ENCODE measurements at regions not wholly inside any gene's neighbourhood (a gene's known extent, or its start where the extent isn't known, plus 50 kb on each side); places are given as distances from the start of the nearest gene placed in this dataset.

- Histone ChIP-seq H3K9me3 (ENCODE audit: control insufficient read depth in 3 of 3, low read length in 3 of 3) (no peaks in the 10 kb centered on the region), H3K9ac (ENCODE audit: low read depth in 1 of 3, low read length in 3 of 3) (no peak overlapping the region), H3K4me3 (ENCODE audit: low read length in 3 of 3) (no peak overlapping the region), H3K36me3 (ENCODE audit: control insufficient read depth in 3 of 3, insufficient read depth in 3 of 3, low read length in 3 of 3) (no peaks in the 10 kb centered on the region), H3K27me3 (ENCODE audit: control insufficient read depth in 3 of 3, insufficient read depth in 3 of 3, low read length in 3 of 3) (no peaks in the 10 kb centered on the region), H3K4me1 (ENCODE audit: control insufficient read depth in 3 of 3, insufficient read depth in 3 of 3, low read length in 3 of 3) (peaks cover 0 to 4% (median 2%) of the 10 kb centered on the region in 3 donors), H3K27ac (ENCODE audit: low read depth, low read length) (no peak overlapping the region)
These were observed 183.8 kb downstream of the LACC1 start for GRCh38 chr13:44063467-44063866.

- Histone ChIP-seq H3K27me3 (ENCODE audit: control insufficient read depth in 3 of 3, insufficient read depth in 3 of 3, low read length in 3 of 3) (no peaks in the 10 kb centered on the region), H3K9ac (ENCODE audit: low read depth in 1 of 3, low read length in 3 of 3) (no peak overlapping the region), H3K36me3 (ENCODE audit: control insufficient read depth in 3 of 3, insufficient read depth in 3 of 3, low read length in 3 of 3) (no peaks in the 10 kb centered on the region), H3K9me3 (ENCODE audit: control insufficient read depth in 3 of 3, low read length in 3 of 3) (no peaks in the 10 kb centered on the region), H3K4me1 (ENCODE audit: control insufficient read depth in 3 of 3, insufficient read depth in 3 of 3, low read length in 3 of 3) (peaks cover 0 to 5% (median 3%) of the 10 kb centered on the region in 3 donors), H3K27ac (ENCODE audit: low read depth, low read length) (no peak overlapping the region), H3K4me3 (ENCODE audit: low read length in 3 of 3) (no peak overlapping the region)
These were observed 184.2 kb downstream of the LACC1 start for GRCh38 chr13:44063881-44064280.

DNA sequence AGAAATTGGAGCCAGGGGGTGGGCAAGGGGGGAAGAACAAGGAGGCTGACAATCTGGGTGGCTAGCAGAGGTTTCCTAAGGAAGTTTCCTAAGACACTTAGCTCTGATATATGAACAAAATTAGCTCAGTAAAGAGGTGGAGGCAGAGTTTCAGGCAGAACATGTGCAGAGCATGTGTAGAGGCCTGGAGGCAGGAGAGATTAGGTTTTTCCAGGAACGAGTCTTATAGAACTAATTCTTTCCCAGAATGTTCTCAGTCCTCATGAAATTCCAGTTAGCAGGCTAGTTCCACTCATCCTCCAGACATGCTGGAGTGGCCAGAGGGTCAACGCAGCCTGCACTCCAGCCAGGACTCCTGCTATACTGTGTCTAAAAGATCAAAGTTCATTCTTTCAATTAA lies 184.7 kb downstream of the LACC1 start:
- Histone ChIP-seq H3K4me1 (ENCODE audit: control insufficient read depth in 3 of 3, insufficient read depth in 3 of 3, low read length in 3 of 3) (peaks cover 0 to 5% (median 3%) of the 10 kb centered on the region in 3 donors), H3K36me3 (ENCODE audit: control insufficient read depth in 3 of 3, insufficient read depth in 3 of 3, low read length in 3 of 3) (no peaks in the 10 kb centered on the region), H3K4me3 (ENCODE audit: low read length in 3 of 3) (no peak overlapping the region), H3K9me3 (ENCODE audit: control insufficient read depth in 3 of 3, low read length in 3 of 3) (no peaks in the 10 kb centered on the region), H3K9ac (ENCODE audit: low read depth in 1 of 3, low read length in 3 of 3) (no peak overlapping the region), H3K27ac (ENCODE audit: low read depth, low read length) (no peak overlapping the region), H3K27me3 (ENCODE audit: control insufficient read depth in 3 of 3, insufficient read depth in 3 of 3, low read length in 3 of 3) (no peaks in the 10 kb centered on the region)

- Histone ChIP-seq H3K9me3 (ENCODE audit: control insufficient read depth in 3 of 3, low read length in 3 of 3) (no peaks in the 10 kb centered on the region), H3K27ac (ENCODE audit: low read depth, low read length) (peak overlapping the region; percentile 14), H3K27me3 (ENCODE audit: control insufficient read depth in 3 of 3, insufficient read depth in 3 of 3, low read length in 3 of 3) (no peaks in the 10 kb centered on the region), H3K4me1 (ENCODE audit: control insufficient read depth in 3 of 3, insufficient read depth in 3 of 3, low read length in 3 of 3) (peaks cover 0 to 5% (median 3%) of the 10 kb centered on the region in 3 donors), H3K4me3 (ENCODE audit: low read length in 3 of 3) (no peak overlapping the region), H3K9ac (ENCODE audit: low read depth in 1 of 3, low read length in 3 of 3) (peak overlapping the region in 1 of 3 donors; percentile 24), H3K36me3 (ENCODE audit: control insufficient read depth in 3 of 3, insufficient read depth in 3 of 3, low read length in 3 of 3) (no peaks in the 10 kb centered on the region)
These were observed 188.5 kb downstream of the LACC1 start for GRCh38 chr13:44068169-44068568.

DNA sequence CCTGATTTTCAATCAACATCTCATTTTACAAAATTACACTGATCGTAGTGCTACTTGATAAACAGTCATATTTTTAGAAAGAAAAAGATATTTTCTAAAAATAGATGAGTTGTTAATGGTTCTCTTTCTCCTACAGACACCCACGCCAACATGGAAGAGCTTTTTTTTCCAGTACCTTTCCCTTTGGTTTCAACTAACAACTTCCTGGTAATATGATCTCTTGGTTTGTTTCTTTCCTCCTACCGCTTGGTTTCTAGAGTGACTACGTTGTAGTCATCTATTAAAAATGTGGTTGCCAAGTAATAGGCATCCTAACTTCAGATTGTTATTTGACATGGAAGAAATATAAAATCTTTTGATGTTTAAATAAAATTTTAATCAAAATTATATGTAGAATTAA lies 189.0 kb downstream of the LACC1 start:
- peak overlapping the region in 1 of 3 donors; percentile 24 for H3K9ac ChIP-seq (ENCODE audit: low read depth in 1 of 3, low read length in 3 of 3)
- H3K27ac ChIP-seq (ENCODE audit: low read depth, low read length), result peak overlapping the region; percentile 14
- no peaks in the 10 kb centered on the region for H3K9me3 ChIP-seq (ENCODE audit: control insufficient read depth in 3 of 3, low read length in 3 of 3)
- no peaks in the 10 kb centered on the region for H3K27me3 ChIP-seq (ENCODE audit: control insufficient read depth in 3 of 3, insufficient read depth in 3 of 3, low read length in 3 of 3)
- peaks cover 0 to 5% (median 3%) of the 10 kb centered on the region in 3 donors for H3K4me1 ChIP-seq (ENCODE audit: control insufficient read depth in 3 of 3, insufficient read depth in 3 of 3, low read length in 3 of 3)
- H3K36me3 ChIP-seq (ENCODE audit: control insufficient read depth in 3 of 3, insufficient read depth in 3 of 3, low read length in 3 of 3), result no peaks in the 10 kb centered on the region
- H3K4me3 ChIP-seq (ENCODE audit: low read length in 3 of 3), result no peak overlapping the region

- H3K9me3 ChIP-seq (ENCODE audit: control insufficient read depth in 3 of 3, low read length in 3 of 3), result no peaks in the 10 kb centered on the region
- no peaks in the 10 kb centered on the region for H3K36me3 ChIP-seq (ENCODE audit: control insufficient read depth in 3 of 3, insufficient read depth in 3 of 3, low read length in 3 of 3)
- H3K9ac ChIP-seq (ENCODE audit: low read depth in 1 of 3, low read length in 3 of 3), result no peak overlapping the region
- H3K27me3 ChIP-seq (ENCODE audit: control insufficient read depth in 3 of 3, insufficient read depth in 3 of 3, low read length in 3 of 3), result no peaks in the 10 kb centered on the region
- H3K4me3 ChIP-seq (ENCODE audit: low read length in 3 of 3), result no peak overlapping the region
- H3K27ac ChIP-seq (ENCODE audit: low read depth, low read length), result no peak overlapping the region
- H3K4me1 ChIP-seq (ENCODE audit: control insufficient read depth in 3 of 3, insufficient read depth in 3 of 3, low read length in 3 of 3), result peaks cover 3 to 11% (median 3%) of the 10 kb centered on the region in 3 donors
These were observed 192.8 kb downstream of the LACC1 start for GRCh38 chr13:44072536-44072935.

DNA sequence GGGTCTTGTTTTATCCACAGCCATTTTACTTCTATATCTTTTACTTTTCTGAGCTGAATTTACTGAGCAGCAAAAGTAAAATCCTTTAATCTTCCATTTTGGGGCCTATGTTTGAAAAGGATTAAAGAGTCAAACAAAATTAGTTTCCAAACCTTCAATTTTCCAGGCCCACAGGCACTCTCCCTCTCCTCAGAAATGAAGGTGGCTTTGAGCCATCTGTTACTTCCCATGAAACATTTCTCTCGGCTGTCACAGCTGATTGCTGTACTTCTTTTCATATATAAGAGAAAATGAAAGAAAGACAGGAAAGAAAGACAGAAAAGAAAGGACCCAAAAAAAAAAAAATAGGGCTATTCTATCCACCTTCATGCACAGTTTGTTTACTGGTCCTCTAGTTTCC lies 194.9 kb downstream of the LACC1 start:
- H3K9me3 ChIP-seq (ENCODE audit: control insufficient read depth in 3 of 3, low read length in 3 of 3), result no peaks in the 10 kb centered on the region
- no peak overlapping the region for H3K27ac ChIP-seq (ENCODE audit: low read depth, low read length)
- peaks cover 0 to 6% (median 3%) of the 10 kb centered on the region in 3 donors for H3K4me1 ChIP-seq (ENCODE audit: control insufficient read depth in 3 of 3, insufficient read depth in 3 of 3, low read length in 3 of 3)
- H3K27me3 ChIP-seq (ENCODE audit: control insufficient read depth in 3 of 3, insufficient read depth in 3 of 3, low read length in 3 of 3), result no peaks in the 10 kb centered on the region
- H3K4me3 ChIP-seq (ENCODE audit: low read length in 3 of 3), result no peak overlapping the region
- no peak overlapping the region for H3K9ac ChIP-seq (ENCODE audit: low read depth in 1 of 3, low read length in 3 of 3)
- no peaks in the 10 kb centered on the region for H3K36me3 ChIP-seq (ENCODE audit: control insufficient read depth in 3 of 3, insufficient read depth in 3 of 3, low read length in 3 of 3)

DNA sequence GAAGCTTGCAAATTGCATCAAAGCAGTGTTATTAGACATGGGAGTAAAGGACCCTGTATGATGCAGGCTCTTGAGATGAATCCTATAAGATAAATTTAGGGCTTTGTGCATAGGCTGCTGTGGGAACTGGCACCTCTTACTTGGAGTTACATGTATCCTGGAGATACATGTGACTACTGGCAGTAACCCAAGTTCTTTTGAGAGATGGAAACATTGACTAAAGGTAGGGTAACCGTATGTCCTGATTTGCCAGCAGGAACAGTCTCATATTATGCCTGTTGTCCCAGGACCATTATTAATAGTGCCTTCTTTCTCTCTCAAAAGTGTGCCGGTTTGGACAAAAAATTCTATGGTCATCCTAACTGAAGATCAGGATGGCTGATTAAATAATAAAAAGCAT lies 195.4 kb downstream of the LACC1 start:
- no peak overlapping the region for H3K9ac ChIP-seq (ENCODE audit: low read depth in 1 of 3, low read length in 3 of 3)
- no peaks in the 10 kb centered on the region for H3K27me3 ChIP-seq (ENCODE audit: control insufficient read depth in 3 of 3, insufficient read depth in 3 of 3, low read length in 3 of 3)
- H3K4me1 ChIP-seq (ENCODE audit: control insufficient read depth in 3 of 3, insufficient read depth in 3 of 3, low read length in 3 of 3), result peaks cover 0 to 6% (median 3%) of the 10 kb centered on the region in 3 donors
- H3K9me3 ChIP-seq (ENCODE audit: control insufficient read depth in 3 of 3, low read length in 3 of 3), result no peaks in the 10 kb centered on the region
- no peak overlapping the region for H3K4me3 ChIP-seq (ENCODE audit: low read length in 3 of 3)
- no peaks in the 10 kb centered on the region for H3K36me3 ChIP-seq (ENCODE audit: control insufficient read depth in 3 of 3, insufficient read depth in 3 of 3, low read length in 3 of 3)
- no peak overlapping the region for H3K27ac ChIP-seq (ENCODE audit: low read depth, low read length)

- Histone ChIP-seq H3K27ac (ENCODE audit: low read depth, low read length) (no peak overlapping the region), H3K27me3 (ENCODE audit: control insufficient read depth in 3 of 3, insufficient read depth in 3 of 3, low read length in 3 of 3) (no peaks in the 10 kb centered on the region), H3K4me1 (ENCODE audit: control insufficient read depth in 3 of 3, insufficient read depth in 3 of 3, low read length in 3 of 3) (peaks cover 0 to 6% (median 3%) of the 10 kb centered on the region in 3 donors), H3K9ac (ENCODE audit: low read depth in 1 of 3, low read length in 3 of 3) (no peak overlapping the region), H3K36me3 (ENCODE audit: control insufficient read depth in 3 of 3, insufficient read depth in 3 of 3, low read length in 3 of 3) (no peaks in the 10 kb centered on the region), H3K9me3 (ENCODE audit: control insufficient read depth in 3 of 3, low read length in 3 of 3) (no peaks in the 10 kb centered on the region), H3K4me3 (ENCODE audit: low read length in 3 of 3) (no peak overlapping the region)
These were observed 199.2 kb downstream of the LACC1 start for GRCh38 chr13:44078806-44079376.

- no peak overlapping the region for H3K4me3 ChIP-seq (ENCODE audit: low read length in 3 of 3)
- no peak overlapping the region for H3K27ac ChIP-seq (ENCODE audit: low read depth, low read length)
- no peaks in the 10 kb centered on the region for H3K9me3 ChIP-seq (ENCODE audit: control insufficient read depth in 3 of 3, low read length in 3 of 3)
- H3K9ac ChIP-seq (ENCODE audit: low read depth in 1 of 3, low read length in 3 of 3), result no peak overlapping the region
- no peaks in the 10 kb centered on the region for H3K27me3 ChIP-seq (ENCODE audit: control insufficient read depth in 3 of 3, insufficient read depth in 3 of 3, low read length in 3 of 3)
- H3K4me1 ChIP-seq (ENCODE audit: control insufficient read depth in 3 of 3, insufficient read depth in 3 of 3, low read length in 3 of 3), result peaks cover 0 to 6% (median 3%) of the 10 kb centered on the region in 3 donors
- H3K36me3 ChIP-seq (ENCODE audit: control insufficient read depth in 3 of 3, insufficient read depth in 3 of 3, low read length in 3 of 3), result no peaks in the 10 kb centered on the region
These were observed 199.9 kb downstream of the LACC1 start for GRCh38 chr13:44079413-44080205.
